ENCODE measurements at regions not wholly inside any gene's neighbourhood (a gene's known extent, or its start where the extent isn't known, plus 50 kb on each side); places are given as distances from the start of the nearest gene placed in this dataset.

DNA sequence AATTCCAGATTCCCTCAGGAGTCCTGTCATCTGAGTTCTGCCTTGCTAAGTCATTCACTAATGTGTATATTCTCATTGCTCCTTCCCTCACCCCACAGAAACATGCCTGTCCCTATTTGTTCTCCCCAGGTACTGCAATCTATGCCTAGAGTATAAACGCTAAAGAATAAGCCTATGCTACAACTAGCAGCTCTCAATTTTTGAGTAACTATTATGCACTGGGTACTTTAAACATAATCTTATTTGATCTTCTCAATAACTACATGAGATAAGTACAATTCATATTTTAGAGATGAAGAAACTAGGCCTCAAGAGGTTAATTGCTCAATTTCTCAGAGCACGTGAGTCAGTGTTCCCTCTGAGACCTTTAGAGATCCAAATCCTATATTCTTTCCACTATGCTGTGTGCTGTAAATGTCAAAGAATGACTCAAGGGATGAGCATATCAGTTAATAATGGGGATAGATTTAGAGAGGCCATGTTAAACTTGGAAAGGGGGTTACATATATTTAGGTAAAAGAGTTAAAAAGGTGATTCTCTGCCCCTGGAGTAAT, 423.8 kb upstream of the ADGRB3 start:
- TF ChIP-seq, protein P1, sequence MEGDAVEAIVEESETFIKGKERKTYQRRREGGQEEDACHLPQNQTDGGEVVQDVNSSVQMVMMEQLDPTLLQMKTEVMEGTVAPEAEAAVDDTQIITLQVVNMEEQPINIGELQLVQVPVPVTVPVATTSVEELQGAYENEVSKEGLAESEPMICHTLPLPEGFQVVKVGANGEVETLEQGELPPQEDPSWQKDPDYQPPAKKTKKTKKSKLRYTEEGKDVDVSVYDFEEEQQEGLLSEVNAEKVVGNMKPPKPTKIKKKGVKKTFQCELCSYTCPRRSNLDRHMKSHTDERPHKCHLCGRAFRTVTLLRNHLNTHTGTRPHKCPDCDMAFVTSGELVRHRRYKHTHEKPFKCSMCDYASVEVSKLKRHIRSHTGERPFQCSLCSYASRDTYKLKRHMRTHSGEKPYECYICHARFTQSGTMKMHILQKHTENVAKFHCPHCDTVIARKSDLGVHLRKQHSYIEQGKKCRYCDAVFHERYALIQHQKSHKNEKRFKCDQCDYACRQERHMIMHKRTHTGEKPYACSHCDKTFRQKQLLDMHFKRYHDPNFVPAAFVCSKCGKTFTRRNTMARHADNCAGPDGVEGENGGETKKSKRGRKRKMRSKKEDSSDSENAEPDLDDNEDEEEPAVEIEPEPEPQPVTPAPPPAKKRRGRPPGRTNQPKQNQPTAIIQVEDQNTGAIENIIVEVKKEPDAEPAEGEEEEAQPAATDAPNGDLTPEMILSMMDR (IDR thresholded peaks at IDR 0.05) = no peak
- TF ChIP-seq POLR2A (IDR thresholded peaks at IDR 0.05) = no peak
